ENCODE measurements at regions not wholly inside any gene's neighbourhood (a gene's known extent, or its start where the extent isn't known, plus 50 kb on each side); places are given as distances from the start of the nearest gene placed in this dataset.

- intact Hi-C loops (cut with micrococcal nuclease): no loop called here
- Histone ChIP-seq H3K9me1 (replicated peaks; ENCODE audit: control insufficient read depth, extremely low read depth, insufficient read depth, low read length) (no peaks in the 10 kb centered on the region), H3K9me3 (replicated peaks; ENCODE audit: control insufficient read depth, insufficient read depth, low read length) (no peaks in the 10 kb centered on the region), H3K36me3 (ENCODE audit: control insufficient read depth in 2 of 2, extremely low read depth in 1 of 2, insufficient read depth in 2 of 2, low read length in 2 of 2) (no peaks in the 10 kb centered on the region), H3K4me3 (replicated peaks in 1 of 3; ENCODE audit: insufficient read depth in 1 of 3, low read depth in 1 of 3, low read length in 3 of 3) (no peak overlapping the region), H3K4me2 (ENCODE audit: insufficient read depth, low read length) (no peak overlapping the region), H3K79me2 (ENCODE audit: control insufficient read depth, insufficient read depth, low read length) (no peaks in the 10 kb centered on the region), H3K27me3 (ENCODE audit: control insufficient read depth in 2 of 2, insufficient read depth in 2 of 2, low read length in 2 of 2) (no peaks in the 10 kb centered on the region), H3K27ac (ENCODE audit: insufficient read depth, low read depth, low read length) (no peak overlapping the region), H3K9ac (replicated peaks; ENCODE audit: extremely low read depth, insufficient read depth, low read length) (no peak overlapping the region), H3K4me1 (ENCODE audit: control insufficient read depth, extremely low read depth, insufficient read depth, low read length) (no peaks in the 10 kb centered on the region), H4K20me1 (replicated peaks; ENCODE audit: control insufficient read depth, extremely low read depth, insufficient read depth, low read length) (no peaks in the 10 kb centered on the region), H2AFZ (ENCODE audit: low read depth, low read length) (no peak overlapping the region)
- FAIRE-seq (no peak), DNase-seq (ENCODE audit: low read depth, low spot score) (no peak)
- CTCF ChIA-PET: no interaction called here
- BruUV-seq (replicated peaks): no TSS peak
- dilution Hi-C loops (cut with MboI; ENCODE audit: extremely low pct_ligation_motif_present, low sequenced_read_pairs): no loop called here
- POLR2A ChIA-PET: no interaction called here
- TF ChIP-seq POLR2AphosphoS5 (IDR thresholded peaks at IDR 0.05; ENCODE audit: insufficient read depth, low read depth, low read length): no peak
- no peak for TF ChIP-seq POLR2A (IDR thresholded peaks at IDR 0.05; ENCODE audit: low read depth, low read length)
- no peak for TF ChIP-seq JUN (IDR thresholded peaks at IDR 0.05; ENCODE audit: borderline replicate concordance, insufficient read depth, insufficient read length, low read depth)
- no peak for TF ChIP-seq MAX (IDR thresholded peaks at IDR 0.05; ENCODE audit: insufficient read depth, insufficient read length)
- no peak for TF ChIP-seq GATA2 (IDR thresholded peaks at IDR 0.05; ENCODE audit: insufficient read depth, insufficient read length, low read depth, low read length)
- no peak for TF ChIP-seq CTCF (IDR thresholded peaks at IDR 0.05; ENCODE audit: extremely low read depth in 1 of 2, insufficient read depth in 1 of 2, low read depth in 1 of 2, low read length in 2 of 2)
- no peak for TF ChIP-seq EZH2 (IDR thresholded peaks at IDR 0.05; ENCODE audit: borderline replicate concordance, low read depth, low read length, severe bottlenecking)
- TF ChIP-seq FOS (IDR thresholded peaks at IDR 0.05; ENCODE audit: borderline replicate concordance, insufficient read depth, low read length): no peak
- no peak for TF ChIP-seq MYC (IDR thresholded peaks at IDR 0.05; ENCODE audit: low read depth, low read length)
Observed at GRCh38 chr9:120212153-120212852, 367.7 kb downstream of the CDK5RAP2 start.

All from endothelial cell of umbilical vein (primary cell).